ENCODE measurements at regions not wholly inside any gene's neighbourhood (a gene's known extent, or its start where the extent isn't known, plus 50 kb on each side); places are given as distances from the start of the nearest gene placed in this dataset.

- 43% methylated on average over 1 of the region's 1 CpG for WGBS (ENCODE audit: insufficient coverage, low coverage, low lambda C conversion rate, missing lambda C conversion rate)
- TF ChIP-seq POLR2A (IDR thresholded peaks at IDR 0.05), result no peak
- no peak for TF ChIP-seq CTCF (IDR thresholded peaks at IDR 0.05)
- intact Hi-C loops (cut with DNase I), result no loop called here
- Histone ChIP-seq H3K27me3 (no peaks in the 10 kb centered on the region), H3K4me3 (no peak overlapping the region), H3K9me3 (no peaks in the 10 kb centered on the region), H3K27ac (no peak overlapping the region), H3K36me3 (no peaks in the 10 kb centered on the region), H3K4me1 (peaks cover 0 to 12% (median 1%) of the 10 kb centered on the region in 4 donors)
- no peak for ATAC-seq
- no peak for DNase-seq
These were observed 540.9 kb downstream of the GBA3 start for GRCh38 chr4:23233596-23233995.

GRCh38 chr4:23232987-23233386, 540.2 kb downstream of the GBA3 start:
- no peaks in the 10 kb centered on the region for H3K36me3 ChIP-seq
- peaks cover 0 to 6% (median 0%) of the 10 kb centered on the region in 4 donors for H3K4me1 ChIP-seq
- intact Hi-C loops (cut with DNase I), result no loop called here
- H3K9me3 ChIP-seq, result no peaks in the 10 kb centered on the region
- H3K27ac ChIP-seq, result no peak overlapping the region
- TF ChIP-seq POLR2A (IDR thresholded peaks at IDR 0.05), result no peak
- TF ChIP-seq CTCF (IDR thresholded peaks at IDR 0.05), result no peak
- no peak for DNase-seq
- 67% methylated on average over 2 of the region's 2 CpGs for WGBS (ENCODE audit: insufficient coverage, low coverage, low lambda C conversion rate, missing lambda C conversion rate)
- no peak for ATAC-seq
- H3K4me3 ChIP-seq, result no peak overlapping the region
- H3K27me3 ChIP-seq, result no peaks in the 10 kb centered on the region

- DNase-seq (no peak), ATAC-seq (no peak)
- Histone ChIP-seq H3K9me3 (no peaks in the 10 kb centered on the region), H3K36me3 (no peaks in the 10 kb centered on the region), H3K4me1 (no peaks in the 10 kb centered on the region), H3K27me3 (no peaks in the 10 kb centered on the region), H3K4me3 (no peak overlapping the region), H3K27ac (no peak overlapping the region)
- intact Hi-C loops (cut with DNase I), result no loop called here
- WGBS (ENCODE audit: insufficient coverage, low coverage, low lambda C conversion rate, missing lambda C conversion rate), result 61% methylated on average over 1 of the region's 1 CpG
- TF ChIP-seq CTCF (IDR thresholded peaks at IDR 0.05) (no peak), POLR2A (IDR thresholded peaks at IDR 0.05) (no peak)
These were observed 532.8 kb downstream of the GBA3 start for GRCh38 chr4:23225564-23225963.

- Histone ChIP-seq H3K27ac (no peak overlapping the region), H3K27me3 (no peaks in the 10 kb centered on the region), H3K9me3 (no peaks in the 10 kb centered on the region), H3K36me3 (no peaks in the 10 kb centered on the region), H3K4me1 (no peaks in the 10 kb centered on the region), H3K4me3 (no peak overlapping the region)
- ATAC-seq, result no peak
- no peak for DNase-seq
- TF ChIP-seq CTCF (IDR thresholded peaks at IDR 0.05) (no peak), POLR2A (IDR thresholded peaks at IDR 0.05) (no peak)
- WGBS (ENCODE audit: insufficient coverage, low coverage, low lambda C conversion rate, missing lambda C conversion rate), result 50% methylated on average over 4 of the region's 4 CpGs
- intact Hi-C loops (cut with DNase I), result no loop called here
These were observed 532.1 kb downstream of the GBA3 start for GRCh38 chr4:23224684-23225420.
